HG02840 (cell line): ENCODE measurements at regions not wholly inside any gene's neighbourhood (a gene's known extent, or its start where the extent isn't known, plus 50 kb on each side); places are given as distances from the start of the nearest gene placed in this dataset.

Experiments used
- ATAC-seq: cut with Tn5 transposase; IDR thresholded peaks from one replicate; pipeline ENCODE4 v1.9.1; 2021; ENCODE audit warnings: mild to moderate bottlenecking, moderate library complexity, moderate number of reproducible peaks; ENCODE audit not compliant: unreplicated experiment, low FRiP score

DNA sequence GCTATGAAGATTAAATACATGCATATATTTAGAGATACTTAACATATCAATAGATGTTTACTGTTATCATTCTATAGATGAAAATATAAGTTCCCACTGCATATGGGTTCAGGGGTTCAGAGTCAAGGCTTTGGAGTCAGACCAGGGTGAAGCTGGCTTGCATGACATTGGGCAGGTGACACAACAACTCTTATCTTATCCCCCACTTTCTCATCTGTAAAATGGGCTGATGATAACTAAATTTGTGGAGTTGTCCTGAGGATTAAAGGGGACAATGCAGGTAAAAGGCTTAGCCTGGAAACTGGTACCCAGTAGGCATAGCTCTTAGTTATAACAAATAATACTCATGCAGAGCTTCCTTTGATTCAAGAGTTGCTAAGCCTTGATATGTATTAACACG lies 72.6 kb upstream of the BRINP1 start:
- ATAC-seq, result no peak

DNA sequence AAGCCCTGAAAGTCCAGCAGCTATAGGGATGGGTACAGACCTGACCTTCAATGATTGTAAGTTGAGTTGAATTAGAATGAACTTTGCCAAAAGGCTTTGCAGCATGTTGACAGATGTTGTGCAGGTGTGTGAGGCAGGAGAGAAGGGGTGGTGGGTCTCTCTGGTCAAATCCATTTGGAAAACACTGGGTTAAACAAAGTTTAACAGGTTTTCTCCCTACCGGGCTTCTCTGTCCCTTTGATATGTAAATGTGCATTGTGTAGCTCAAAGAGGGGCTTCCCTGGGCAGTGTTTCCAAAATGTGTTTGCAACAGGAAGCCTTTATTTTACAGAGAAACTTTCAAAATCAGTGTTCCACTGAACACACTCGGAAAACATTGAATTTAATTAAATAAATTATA lies 72.1 kb upstream of the BRINP1 start:
- no peak for ATAC-seq

DNA sequence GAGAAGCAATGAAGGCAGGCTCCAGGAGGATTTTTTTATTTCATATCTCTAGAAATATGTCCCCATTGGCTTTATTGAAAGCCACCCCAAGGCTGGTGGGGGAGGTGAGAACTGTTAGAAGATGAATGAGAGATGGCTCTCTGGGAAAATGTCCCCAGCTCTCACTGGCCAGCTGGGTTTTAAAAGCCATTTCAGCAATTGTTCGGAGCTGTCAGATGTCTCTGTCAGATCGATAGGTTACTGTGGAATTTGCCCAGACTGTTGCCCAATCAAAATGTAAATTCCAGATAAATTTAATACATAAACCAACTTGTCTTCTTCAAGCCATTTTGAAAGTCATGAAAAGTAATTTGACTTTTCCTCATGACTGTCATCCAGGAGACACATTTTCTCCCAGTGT lies 67.0 kb upstream of the BRINP1 start:
- ATAC-seq, result no peak

DNA sequence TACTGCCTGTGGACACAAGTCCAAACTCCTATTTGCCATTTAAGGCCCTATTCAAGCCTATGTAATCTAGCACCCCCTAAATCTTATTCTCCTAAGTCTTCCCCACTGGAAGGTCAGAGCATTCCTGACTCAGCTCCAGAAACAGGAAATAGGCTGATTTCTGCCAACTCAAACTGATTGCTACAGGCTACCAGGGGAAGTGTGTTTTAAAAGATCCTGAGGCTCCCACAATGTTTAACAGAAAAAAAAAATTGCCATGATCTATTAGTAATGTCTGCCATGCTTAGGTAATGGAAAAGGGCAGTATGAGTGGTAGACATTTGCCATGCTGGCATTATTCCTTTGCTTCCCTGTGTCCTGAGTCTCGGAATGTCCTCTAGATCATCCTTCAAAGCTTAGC lies 65.8 kb upstream of the BRINP1 start:
- ATAC-seq, result no peak

DNA sequence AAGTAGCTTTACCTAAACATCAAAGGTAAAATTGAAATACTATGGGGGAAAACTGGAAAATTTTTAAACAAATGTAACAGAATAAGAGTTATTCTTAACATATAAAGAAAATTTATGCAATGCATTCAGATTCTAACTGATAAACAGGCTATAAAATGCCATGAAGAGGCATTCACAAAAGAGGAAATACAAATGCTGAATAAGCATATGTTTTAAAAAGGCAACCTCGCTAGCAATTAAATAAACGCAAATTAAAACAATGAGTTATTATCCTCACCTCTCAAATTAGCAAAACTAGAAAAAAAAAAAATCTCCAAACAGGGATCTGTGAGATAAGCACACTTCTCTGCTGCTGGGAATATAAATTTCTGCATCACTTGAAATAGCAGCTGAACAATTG lies 63.2 kb upstream of the BRINP1 start:
- ATAC-seq, result no peak

DNA sequence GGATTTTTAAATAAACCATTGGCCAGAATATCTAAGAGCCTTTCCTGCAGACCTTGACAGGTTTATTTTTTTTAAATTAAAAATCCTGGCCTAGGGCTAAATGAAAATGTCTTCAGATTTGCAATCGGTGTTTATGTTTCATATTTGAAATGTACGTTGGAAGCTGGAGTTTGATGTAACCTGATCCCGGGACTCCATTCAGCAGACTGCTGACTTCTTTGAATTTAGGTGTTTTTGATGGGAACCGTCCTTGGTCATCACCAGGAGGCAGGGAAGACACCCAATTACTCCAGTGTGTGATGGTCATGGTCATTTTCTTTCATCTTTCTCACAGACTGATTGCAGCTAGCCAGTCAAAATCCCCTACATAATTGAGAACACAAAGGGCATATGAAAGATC lies 60.1 kb upstream of the BRINP1 start:
- ATAC-seq, result no peak

DNA sequence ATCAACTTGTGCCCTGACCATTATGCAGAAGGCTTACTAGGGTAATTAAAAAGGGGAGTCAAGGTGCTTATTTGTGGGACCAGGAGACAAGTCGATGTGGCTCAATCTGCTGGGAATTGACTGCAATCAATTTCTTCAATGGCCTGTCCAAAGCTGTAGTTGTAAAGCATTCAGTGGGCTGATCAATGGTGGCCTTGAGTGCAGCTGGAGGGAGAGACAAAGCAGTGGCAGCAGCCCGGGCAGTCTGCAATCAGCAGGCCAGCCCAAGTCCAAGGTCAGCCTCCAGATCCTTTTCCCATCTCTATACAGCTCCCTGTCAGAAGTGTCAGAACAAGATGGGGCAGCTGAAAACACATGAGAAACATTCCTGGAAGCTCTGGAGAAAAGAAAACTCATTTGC lies 51.0 kb upstream of the BRINP1 start:
- ATAC-seq, result no peak
